DMS53 treated with DMSO at 0.1 percent for 48 hours (cell line): ENCODE measurements at regions not wholly inside any gene's neighbourhood (a gene's known extent, or its start where the extent isn't known, plus 50 kb on each side); places are given as distances from the start of the nearest gene placed in this dataset.

Experiments
- DNase-seq: peaks from one replicate; lab custom pipeline; 2025; ENCODE audit not compliant: unreplicated experiment; lab: John Stamatoyannopoulos, UW

- no peak for DNase-seq
These were observed 495.3 kb upstream of the RASGRP1 start for GRCh38 chr15:39059917-39060316.

GRCh38 chr15:39061952-39062464, 497.4 kb upstream of the RASGRP1 start:
- no peak for DNase-seq

GRCh38 chr15:39066677-39067076, 502.1 kb upstream of the RASGRP1 start:
- no peak for DNase-seq

GRCh38 chr15:39074341-39074985, 506.4 kb upstream of the THBS1 start:
- DNase-seq: no peak

- DNase-seq: no peak
These were observed 505.6 kb upstream of the THBS1 start for GRCh38 chr15:39075311-39075710.

- DNase-seq: no peak
These were observed 505.0 kb upstream of the THBS1 start for GRCh38 chr15:39075756-39076341.

- DNase-seq: no peak
These were observed 502.9 kb upstream of the THBS1 start for GRCh38 chr15:39078026-39078425.

- no peak for DNase-seq
These were observed 501.5 kb upstream of the THBS1 start for GRCh38 chr15:39079296-39079847.

- no peak for DNase-seq
These were observed 497.7 kb upstream of the THBS1 start for GRCh38 chr15:39083213-39083612.

GRCh38 chr15:39084674-39085530, 496.0 kb upstream of the THBS1 start:
- DNase-seq: no peak

- no peak for DNase-seq
These were observed 494.2 kb upstream of the THBS1 start for GRCh38 chr15:39086641-39087040.

- DNase-seq: no peak
These were observed 492.7 kb upstream of the THBS1 start for GRCh38 chr15:39088156-39088555.

GRCh38 chr15:39092354-39092753, 488.5 kb upstream of the THBS1 start:
- no peak for DNase-seq

- DNase-seq: no peak
These were observed 488.1 kb upstream of the THBS1 start for GRCh38 chr15:39092761-39093160.

- no peak for DNase-seq
These were observed 486.8 kb upstream of the THBS1 start for GRCh38 chr15:39094116-39094515.

GRCh38 chr15:39095218-39095879, 485.5 kb upstream of the THBS1 start:
- no peak for DNase-seq

- no peak for DNase-seq
These were observed 484.2 kb upstream of the THBS1 start for GRCh38 chr15:39096608-39097205.

- DNase-seq: no peak
These were observed 481.4 kb upstream of the THBS1 start for GRCh38 chr15:39099524-39099923.

GRCh38 chr15:39100106-39100660, 480.7 kb upstream of the THBS1 start:
- no peak for DNase-seq

- no peak for DNase-seq
These were observed 478.4 kb upstream of the THBS1 start for GRCh38 chr15:39102431-39102830.
